Uterus (tissue), 2 donors: ENCODE measurements at regions not wholly inside any gene's neighbourhood (a gene's known extent, or its start where the extent isn't known, plus 50 kb on each side); places are given as distances from the start of the nearest gene placed in this dataset.

Experiments used
- CTCF ChIP-seq, 4 experiments: fragments of 200-600 bp in 2 of 4; fragments of 450-650 bp in 2 of 4; sonication (generic) in 2 of 4; IDR thresholded peaks; one replicate each; pipeline ENCODE4 v1.5.1; 2016 to 2019; ENCODE audit warnings: antibody characterized with exemption in 4 of 4, mild to moderate bottlenecking in 2 of 4, moderate library complexity in 1 of 4
- POLR2A ChIP-seq, 2 donors: fragments of 450-650 bp; IDR thresholded peaks; one replicate each; pipeline ENCODE4 v1.6.1; 2016; ENCODE audit warnings: antibody characterized with exemption in 2 of 2, mild to moderate bottlenecking in 1 of 2, moderate library complexity in 1 of 2

- TF ChIP-seq POLR2A (IDR thresholded peaks at IDR 0.05) = no peak
- TF ChIP-seq CTCF (IDR thresholded peaks at IDR 0.05) = no peak
Measured at GRCh38 chr12:73187765-73188164, 915.6 kb downstream of the TRHDE start.
